ENCODE measurements at regions not wholly inside any gene's neighbourhood (a gene's known extent, or its start where the extent isn't known, plus 50 kb on each side); places are given as distances from the start of the nearest gene placed in this dataset.

GRCh38 chr18:41639218-41639617, 315.8 kb upstream of the PIK3C3 start:
- TF ChIP-seq EZH2 (IDR thresholded peaks at IDR 0.05; ENCODE audit: borderline replicate concordance, low read length), result no peak
- TF ChIP-seq, protein P1, sequence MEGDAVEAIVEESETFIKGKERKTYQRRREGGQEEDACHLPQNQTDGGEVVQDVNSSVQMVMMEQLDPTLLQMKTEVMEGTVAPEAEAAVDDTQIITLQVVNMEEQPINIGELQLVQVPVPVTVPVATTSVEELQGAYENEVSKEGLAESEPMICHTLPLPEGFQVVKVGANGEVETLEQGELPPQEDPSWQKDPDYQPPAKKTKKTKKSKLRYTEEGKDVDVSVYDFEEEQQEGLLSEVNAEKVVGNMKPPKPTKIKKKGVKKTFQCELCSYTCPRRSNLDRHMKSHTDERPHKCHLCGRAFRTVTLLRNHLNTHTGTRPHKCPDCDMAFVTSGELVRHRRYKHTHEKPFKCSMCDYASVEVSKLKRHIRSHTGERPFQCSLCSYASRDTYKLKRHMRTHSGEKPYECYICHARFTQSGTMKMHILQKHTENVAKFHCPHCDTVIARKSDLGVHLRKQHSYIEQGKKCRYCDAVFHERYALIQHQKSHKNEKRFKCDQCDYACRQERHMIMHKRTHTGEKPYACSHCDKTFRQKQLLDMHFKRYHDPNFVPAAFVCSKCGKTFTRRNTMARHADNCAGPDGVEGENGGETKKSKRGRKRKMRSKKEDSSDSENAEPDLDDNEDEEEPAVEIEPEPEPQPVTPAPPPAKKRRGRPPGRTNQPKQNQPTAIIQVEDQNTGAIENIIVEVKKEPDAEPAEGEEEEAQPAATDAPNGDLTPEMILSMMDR (IDR thresholded peaks at IDR 0.05; ENCODE audit: low read length), result no peak
